Retinal pigment epithelial cell (primary cell): ENCODE measurements at regions not wholly inside any gene's neighbourhood (a gene's known extent, or its start where the extent isn't known, plus 50 kb on each side); places are given as distances from the start of the nearest gene placed in this dataset.

Source experiments
- DNase-seq: peaks from one replicate; pipeline ENCODE4 v3.0.0-alpha.2; 2010; ENCODE audit warnings: low read depth
- H3K4me3 ChIP-seq: 2 replicates; pipeline ENCODE4 v1.5.1; 2011; ENCODE audit warnings: mild to moderate bottlenecking, low read length, control low read depth, moderate library complexity
- CTCF ChIP-seq: conservative IDR thresholded peaks from 2 replicates; pipeline ENCODE4 v1.5.1; 2011; ENCODE audit warnings: low read depth, low read length, control low read depth, inconsistent platforms

GRCh38 chr2:212945526-212945925 lies 205.9 kb downstream of the IKZF2 start:
- no peak overlapping the region for H3K4me3 ChIP-seq
- no peak for DNase-seq
- no peak for TF ChIP-seq CTCF

- DNase-seq, result no peak
- TF ChIP-seq CTCF, result no peak
- no peak overlapping the region for H3K4me3 ChIP-seq
These were observed 208.1 kb downstream of the IKZF2 start for GRCh38 chr2:212943351-212943750.

- no peak for TF ChIP-seq CTCF
- H3K4me3 ChIP-seq, result no peak overlapping the region
- no peak for DNase-seq
These were observed 210.1 kb downstream of the IKZF2 start for GRCh38 chr2:212941361-212941760.

- H3K4me3 ChIP-seq, result no peak overlapping the region
- no peak for TF ChIP-seq CTCF
- peak; percentile 94 for DNase-seq
These were observed 210.6 kb downstream of the IKZF2 start for GRCh38 chr2:212940816-212941215.

GRCh38 chr2:212939777-212940531 lies 211.5 kb downstream of the IKZF2 start:
- TF ChIP-seq CTCF, result no peak
- no peak for DNase-seq
- no peak overlapping the region for H3K4me3 ChIP-seq

- no peak for DNase-seq
- no peak overlapping the region for H3K4me3 ChIP-seq
- no peak for TF ChIP-seq CTCF
These were observed 213.1 kb downstream of the IKZF2 start for GRCh38 chr2:212938144-212938793.

- no peak for TF ChIP-seq CTCF
- no peak for DNase-seq
- H3K4me3 ChIP-seq, result no peak overlapping the region
These were observed 214.8 kb downstream of the IKZF2 start for GRCh38 chr2:212936572-212936971.
